GM19324 (cell line): ENCODE measurements at regions not wholly inside any gene's neighbourhood (a gene's known extent, or its start where the extent isn't known, plus 50 kb on each side); places are given as distances from the start of the nearest gene placed in this dataset.

Experiments
- ATAC-seq: cut with Tn5 transposase; IDR thresholded peaks from one replicate; pipeline ENCODE4 v1.9.1; 2021; ENCODE audit warnings: mild to moderate bottlenecking, moderate library complexity; ENCODE audit not compliant: unreplicated experiment, low FRiP score

DNA sequence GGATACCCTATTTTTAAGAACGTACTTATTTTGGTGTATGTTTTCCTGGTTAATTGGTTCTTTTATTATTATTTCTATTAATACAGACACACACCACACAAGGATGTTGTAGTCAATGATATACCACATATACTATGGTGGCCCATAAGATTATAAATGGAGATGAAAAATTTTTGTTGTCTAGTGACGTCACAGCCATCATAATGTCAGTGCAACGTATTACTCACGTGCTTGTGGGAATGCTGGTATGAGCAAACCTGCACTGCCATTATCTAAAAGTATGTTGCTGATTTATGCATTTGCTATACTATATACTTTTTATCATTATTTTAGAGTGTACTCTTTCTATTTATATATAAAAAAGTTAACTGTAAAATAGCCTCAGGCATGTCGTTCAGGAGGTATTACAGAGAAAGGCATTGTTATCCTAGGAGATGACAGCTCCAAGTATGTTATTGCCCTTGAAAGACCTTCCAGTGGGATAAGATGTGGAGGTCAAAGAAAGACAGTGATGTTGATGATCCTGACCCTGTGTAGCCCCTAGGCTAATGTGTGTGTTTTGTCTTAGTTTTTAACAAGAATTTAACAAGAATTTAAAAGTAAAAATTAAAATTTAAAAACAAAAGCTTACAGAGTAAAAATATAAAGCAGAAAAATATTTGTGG is 65.6 kb upstream of the SGCD start:
- ATAC-seq, result no peak

- ATAC-seq, result no peak
These were observed 55.4 kb upstream of the SGCD start for GRCh38 chr5:156271569-156271968.

- ATAC-seq, result no peak
These were observed 54.8 kb upstream of the SGCD start for GRCh38 chr5:156272139-156272538.

DNA sequence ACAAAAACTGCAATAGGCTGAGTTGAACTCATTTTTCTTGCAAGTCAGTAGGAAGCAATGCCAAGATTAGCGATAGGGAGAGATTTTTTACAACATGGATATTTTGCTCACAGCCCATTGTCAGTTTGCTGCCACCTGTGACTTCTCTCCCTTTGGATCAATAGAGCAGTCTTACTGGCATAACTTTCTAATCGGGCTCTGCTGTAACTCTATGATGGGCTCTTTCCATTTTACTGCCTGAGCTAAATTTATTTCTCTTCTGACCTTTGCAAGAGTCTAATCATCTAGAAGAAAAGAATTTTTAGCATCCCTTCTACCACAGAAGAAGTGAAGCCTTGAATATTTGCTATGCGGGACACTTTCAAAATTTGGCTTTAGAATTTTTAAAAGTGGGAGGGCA is 53.6 kb upstream of the SGCD start:
- no peak for ATAC-seq

- ATAC-seq, result no peak
These were observed 52.5 kb upstream of the SGCD start for GRCh38 chr5:156274453-156274852.
